Central memory CD8-positive, alpha-beta T cell (primary cell): ENCODE measurements at regions not wholly inside any gene's neighbourhood (a gene's known extent, or its start where the extent isn't known, plus 50 kb on each side); places are given as distances from the start of the nearest gene placed in this dataset.

Source experiments
- ATAC-seq: fragments of 150-1000 bp; cut with Tn5 transposase; replicated peaks from 2 replicates; pipeline ENCODE4 v1.10.0; 2022; ENCODE audit warnings: mild to moderate bottlenecking, moderate FRiP score, moderate number of reproducible peaks; ENCODE audit not compliant: poor library complexity, severe bottlenecking; ENCODE audit errors: extremely low read depth
- DNase-seq, 2 donors: peaks; one replicate each; pipeline ENCODE4 v3.0.0; 2021; ENCODE audit warnings: low spot score in 2 of 2
- H3K27ac Mint-ChIP-seq: one replicate; pipeline ENCODE4 v1.8.0; 2022; ENCODE audit warnings: low read depth, mild to moderate bottlenecking, moderate library complexity, mixed read lengths
- H3K27me3 Mint-ChIP-seq: one replicate; pipeline ENCODE4 v1.8.0; 2022; ENCODE audit warnings: mixed read lengths
- H3K36me3 Mint-ChIP-seq: one replicate; pipeline ENCODE4 v1.8.0; 2022; ENCODE audit warnings: mild to moderate bottlenecking, moderate library complexity, mixed read lengths; ENCODE audit not compliant: insufficient read depth
- H3K4me1 Mint-ChIP-seq: one replicate; pipeline ENCODE4 v1.8.0; 2022; ENCODE audit warnings: mixed read lengths
- H3K4me3 Mint-ChIP-seq: one replicate; pipeline ENCODE4 v1.8.0; 2022; ENCODE audit warnings: mild to moderate bottlenecking, moderate library complexity, mixed read lengths
- H3K9me3 Mint-ChIP-seq: one replicate; pipeline ENCODE4 v1.8.0; 2022; ENCODE audit warnings: mixed read lengths

GRCh38 chr1:215508311-215508710 is 58.8 kb upstream of the KCTD3 start:
- H3K4me1 Mint-ChIP-seq = no peaks in the 10 kb centered on the region
- DNase-seq (no peak), ATAC-seq (no peak)
- H3K27me3 Mint-ChIP-seq = no peaks in the 10 kb centered on the region
- no peak overlapping the region for H3K27ac Mint-ChIP-seq
- H3K36me3 Mint-ChIP-seq = no peaks in the 10 kb centered on the region
- peaks cover 9% of the 10 kb centered on the region for H3K9me3 Mint-ChIP-seq
- H3K4me3 Mint-ChIP-seq = no peak overlapping the region
